8988T (cell line): ENCODE measurements at regions not wholly inside any gene's neighbourhood (a gene's known extent, or its start where the extent isn't known, plus 50 kb on each side); places are given as distances from the start of the nearest gene placed in this dataset.
"Not testable (repeated sequence)": the region's sequence is repeated elsewhere in the genome, so short reads cannot be mapped to it uniquely, and the experiment has no call there.

Experiments used
- DNase-seq: peaks from one replicate; pipeline ENCODE4 v3.0.0; 2011

DNA sequence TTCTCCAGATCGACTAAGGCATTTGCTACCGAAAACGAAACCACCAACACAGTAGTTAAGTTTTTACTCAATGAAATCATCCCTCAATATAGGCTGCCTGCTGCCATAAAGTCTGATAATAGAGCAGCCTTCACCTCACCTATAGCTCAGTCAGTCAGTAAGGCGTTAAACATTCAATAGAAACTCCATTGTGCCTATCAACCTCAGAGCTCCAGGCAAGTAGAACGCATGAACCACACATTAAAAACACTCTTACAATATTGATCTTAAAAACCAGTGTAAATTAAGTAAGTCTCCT is 160.6 kb downstream of the DEFB131A start:
- not testable (repeated sequence) for DNase-seq

DNA sequence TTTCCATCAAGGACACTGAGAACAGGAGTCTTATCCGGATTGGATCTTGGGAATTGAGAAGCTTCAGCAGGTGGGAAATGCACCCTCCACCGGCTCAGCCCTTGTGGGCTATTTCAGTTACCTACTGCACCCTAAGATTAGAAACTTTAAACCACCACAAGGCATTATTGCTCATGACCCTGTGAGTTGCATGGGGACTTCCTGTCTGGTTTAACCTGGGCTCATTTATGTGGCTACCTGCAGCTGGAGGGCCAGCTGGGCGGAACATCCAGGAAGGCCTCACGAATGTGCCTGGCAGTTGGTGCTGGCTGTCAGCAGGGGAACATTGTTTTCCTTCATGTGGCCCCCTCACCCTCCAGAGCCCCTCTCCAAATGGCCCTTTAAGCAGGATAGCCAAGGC is 164.1 kb downstream of the DEFB131A start:
- DNase-seq, result no peak

DNA sequence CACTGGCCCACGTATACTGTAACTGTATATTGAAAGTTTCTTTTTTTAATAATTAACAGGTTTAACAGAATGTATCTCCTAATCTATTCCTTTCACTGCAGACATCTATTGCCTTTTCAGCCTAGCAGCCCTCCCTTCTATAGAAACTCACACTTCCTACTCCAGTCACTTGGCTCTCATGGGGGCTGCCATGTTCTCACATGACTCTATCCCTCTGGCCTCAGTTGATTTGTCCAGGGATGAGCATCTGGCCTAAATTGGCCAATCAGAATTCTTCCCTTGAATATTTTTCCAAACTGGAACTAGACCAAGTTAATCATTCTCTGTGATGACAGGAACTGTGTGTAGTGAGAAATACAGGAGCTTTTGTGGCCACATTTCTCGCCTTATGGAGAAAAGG is 166.1 kb downstream of the DEFB131A start:
- DNase-seq, result not testable (repeated sequence)

DNA sequence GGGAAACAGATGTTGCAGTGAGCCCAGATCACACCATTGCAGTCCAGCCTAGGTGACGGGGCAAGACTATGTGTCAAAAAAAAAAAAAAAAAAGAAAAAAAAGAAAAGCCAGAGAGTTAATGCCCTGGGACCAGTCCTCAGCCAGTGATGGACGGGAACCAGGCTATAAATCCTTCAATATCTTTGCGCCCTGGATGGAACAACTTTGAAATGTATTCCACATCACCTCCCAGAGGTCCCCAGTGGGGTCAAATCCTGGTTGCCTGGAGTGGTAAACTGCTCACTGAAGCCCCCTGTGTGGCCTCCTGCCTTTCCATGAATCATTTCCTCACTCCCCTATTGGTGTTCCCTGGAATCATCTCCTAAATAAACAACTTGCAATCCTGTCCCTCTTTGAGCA is 166.9 kb downstream of the DEFB131A start:
- DNase-seq, result no peak

DNA sequence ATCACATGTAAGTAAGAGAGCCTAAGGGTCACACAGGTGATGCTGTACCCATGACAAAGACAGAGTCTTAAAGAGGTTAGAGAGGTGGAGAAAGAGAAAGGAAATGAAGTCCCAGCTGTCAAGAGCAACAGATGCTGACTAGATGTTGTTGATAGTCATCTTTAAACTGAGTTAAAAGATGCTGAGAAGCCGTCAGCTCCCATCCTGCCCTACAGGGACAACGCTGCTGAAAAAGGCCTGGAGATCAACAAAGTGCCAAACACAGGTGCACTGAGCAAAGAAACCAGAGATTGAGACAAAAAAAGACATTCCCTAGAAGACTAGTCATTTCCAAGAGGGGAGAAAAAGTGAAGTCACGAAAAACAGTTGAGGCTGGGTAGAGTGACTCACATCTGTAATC is 145.0 kb upstream of the DRD5 start:
- DNase-seq, result not testable (repeated sequence)

DNA sequence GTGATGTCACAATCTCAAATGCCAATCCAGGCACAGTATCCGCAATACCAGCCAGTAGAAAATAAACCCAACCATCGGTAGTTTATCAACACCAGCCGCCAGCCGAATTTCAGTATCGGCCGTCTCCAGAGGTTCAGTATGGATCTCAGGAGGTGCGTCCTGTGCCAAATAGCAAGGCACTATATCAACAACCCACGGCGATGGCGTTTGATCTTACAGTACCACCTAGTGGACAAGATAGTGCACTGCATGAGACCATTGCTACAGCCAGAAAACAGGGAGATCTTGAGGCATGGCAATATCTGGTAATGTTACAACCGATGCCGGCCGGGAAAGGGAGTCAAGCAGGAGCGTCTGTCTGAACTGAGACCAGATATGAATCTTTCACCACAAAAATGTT is 121.8 kb upstream of the DRD5 start:
- DNase-seq, result not testable (repeated sequence)

DNA sequence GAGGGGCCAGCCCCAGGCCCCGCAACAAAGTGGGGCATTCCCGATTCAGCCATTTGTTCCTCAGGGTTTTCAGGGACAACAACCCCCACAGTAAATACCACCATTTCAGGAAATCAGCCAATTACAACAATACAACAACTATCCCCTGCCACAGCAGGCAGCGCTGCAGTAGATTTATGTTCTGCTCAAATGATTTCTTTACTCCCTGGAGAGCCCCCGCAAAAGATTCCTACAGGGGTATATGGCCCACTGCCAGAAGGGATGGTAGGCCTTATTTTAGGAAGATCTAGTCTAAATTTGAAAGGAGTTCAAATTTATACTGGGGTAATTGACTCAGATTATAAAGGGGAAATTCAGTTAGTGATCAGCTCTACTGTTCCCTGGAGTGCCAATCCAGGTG is 120.5 kb upstream of the DRD5 start:
- not testable (repeated sequence) for DNase-seq

DNA sequence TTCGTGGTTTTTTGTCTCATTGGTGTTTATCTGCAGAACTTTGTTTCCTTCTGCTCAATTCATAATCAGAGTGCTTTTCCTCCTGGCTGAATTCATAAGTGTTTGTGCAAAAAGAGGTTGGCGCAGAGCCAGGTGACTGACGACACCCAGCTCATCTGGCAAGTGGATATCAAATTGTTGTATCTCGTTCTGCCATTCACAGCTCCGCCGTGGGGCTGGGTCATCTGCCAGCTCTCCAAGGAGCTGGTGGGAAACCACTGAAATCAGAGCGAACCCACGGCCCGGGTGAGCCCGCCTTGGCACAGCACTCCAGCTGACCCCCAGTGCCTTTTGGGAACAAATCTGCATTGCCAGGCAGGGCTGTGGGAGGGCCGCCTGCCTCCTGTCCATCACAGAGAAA is 110.7 kb upstream of the DRD5 start:
- DNase-seq, result not testable (repeated sequence)

DNA sequence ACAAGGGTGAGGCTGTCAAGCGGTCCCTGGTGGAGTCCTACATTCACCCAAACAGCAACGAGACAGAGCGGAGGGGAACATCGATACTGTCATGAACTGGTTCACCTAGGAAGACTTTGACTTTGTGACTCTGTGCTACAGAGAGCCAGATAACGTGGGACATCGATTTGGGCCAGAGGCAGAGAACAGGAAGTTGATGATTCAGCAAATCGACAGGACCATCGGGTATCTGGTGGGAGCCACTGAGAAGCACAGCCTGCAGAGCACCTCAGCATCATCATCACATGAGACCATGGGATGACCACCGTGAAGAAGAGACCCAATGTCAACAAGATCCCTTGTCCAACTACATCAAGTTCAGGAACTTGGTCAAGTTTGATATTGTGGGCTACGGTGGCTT is 104.1 kb upstream of the DRD5 start:
- not testable (repeated sequence) for DNase-seq

DNA sequence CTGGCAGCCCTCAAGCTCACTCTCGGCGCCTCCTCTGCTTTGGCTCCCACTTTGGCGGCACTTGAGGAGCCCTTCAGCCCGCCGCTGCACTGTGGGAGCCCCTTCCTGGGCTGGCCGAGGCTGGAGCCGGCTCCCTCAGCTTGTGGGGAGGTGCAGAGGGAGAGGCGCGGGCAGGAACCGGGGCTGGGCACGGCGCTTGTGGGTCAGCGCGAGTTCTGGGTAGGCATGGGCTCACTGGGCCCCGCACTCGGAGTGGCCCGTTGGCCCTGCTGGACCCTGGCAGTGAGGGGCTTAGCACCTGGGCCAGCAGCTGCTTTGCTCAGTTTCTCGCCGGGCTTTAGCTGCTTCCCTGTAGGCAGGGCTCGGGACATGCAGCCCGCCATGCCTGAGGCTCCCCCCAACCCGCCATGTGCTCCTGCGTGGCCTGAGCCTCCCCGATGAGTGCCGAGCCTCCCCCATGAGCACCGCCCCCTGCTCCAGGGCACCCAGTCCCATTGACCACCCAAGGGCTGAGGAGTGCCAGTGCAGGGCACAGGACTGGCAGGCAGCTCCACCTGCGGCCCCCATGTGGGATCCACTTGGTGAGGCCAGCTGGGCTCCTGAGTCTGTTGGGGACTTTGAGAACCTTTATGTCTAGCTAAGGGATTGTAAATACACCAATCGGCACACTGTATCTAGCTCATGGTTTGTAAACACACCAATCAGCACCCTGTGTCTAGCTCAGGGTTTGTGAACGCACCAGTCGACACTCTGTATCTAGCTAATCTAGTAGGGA is 101.5 kb upstream of the DRD5 start:
- DNase-seq, result no peak

DNA sequence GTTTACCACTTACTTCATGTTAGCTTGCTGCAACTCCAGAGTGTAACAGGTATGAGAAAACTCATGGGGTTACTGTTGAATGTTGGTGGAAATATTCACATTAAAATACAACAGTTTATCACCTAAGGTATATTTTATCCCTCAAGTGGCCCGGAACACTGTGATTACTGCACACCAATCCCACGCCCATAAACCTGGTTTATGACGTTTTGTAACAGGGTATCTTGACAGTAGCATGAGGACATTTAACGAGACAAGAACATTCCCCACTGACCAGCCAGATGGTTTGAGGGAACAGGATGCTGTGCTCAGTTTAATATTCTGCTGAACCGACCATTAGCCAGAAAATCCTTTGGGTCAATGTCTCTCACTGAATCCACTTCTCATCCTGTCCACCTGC is 98.3 kb upstream of the DRD5 start:
- not testable (repeated sequence) for DNase-seq

DNA sequence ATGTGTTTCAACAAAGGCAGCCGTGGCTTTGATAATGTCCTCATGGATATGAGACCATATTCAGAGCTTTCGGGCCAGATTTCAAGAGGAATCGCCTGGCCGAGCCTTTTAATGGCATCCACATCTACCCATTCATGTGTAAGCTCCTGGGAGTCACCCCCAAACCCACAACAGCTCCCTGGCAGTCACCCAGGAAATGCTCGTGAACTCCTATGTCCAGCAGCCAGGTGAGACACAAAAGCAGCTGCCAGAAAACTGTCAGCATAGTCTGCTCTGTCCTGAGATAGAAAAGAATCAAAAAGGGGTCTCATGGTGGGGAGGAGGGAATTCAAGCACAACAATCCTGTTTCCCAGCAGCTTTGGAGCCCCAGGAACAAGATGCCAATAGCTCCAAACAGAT is 96.4 kb upstream of the DRD5 start:
- DNase-seq, result not testable (repeated sequence)

DNA sequence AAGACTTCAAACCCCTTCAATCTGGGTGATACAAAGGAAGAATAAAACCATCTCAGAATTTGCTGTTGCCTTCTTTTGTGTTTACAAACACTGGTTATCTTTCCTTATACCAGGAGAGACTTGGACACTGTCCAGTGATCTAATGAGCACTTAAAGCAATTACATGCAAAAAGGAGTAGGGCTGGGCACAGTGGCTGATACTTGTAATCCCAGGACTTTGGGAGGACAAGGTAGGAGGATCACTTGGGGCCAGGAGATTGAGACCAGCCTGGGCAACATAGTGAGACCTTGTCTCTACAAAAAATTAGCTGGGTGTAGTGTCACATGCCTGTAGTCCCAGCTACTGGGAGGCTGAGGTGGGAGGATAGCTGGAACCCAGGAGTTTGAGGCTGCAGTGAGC is 95.7 kb upstream of the DRD5 start:
- no peak for DNase-seq

DNA sequence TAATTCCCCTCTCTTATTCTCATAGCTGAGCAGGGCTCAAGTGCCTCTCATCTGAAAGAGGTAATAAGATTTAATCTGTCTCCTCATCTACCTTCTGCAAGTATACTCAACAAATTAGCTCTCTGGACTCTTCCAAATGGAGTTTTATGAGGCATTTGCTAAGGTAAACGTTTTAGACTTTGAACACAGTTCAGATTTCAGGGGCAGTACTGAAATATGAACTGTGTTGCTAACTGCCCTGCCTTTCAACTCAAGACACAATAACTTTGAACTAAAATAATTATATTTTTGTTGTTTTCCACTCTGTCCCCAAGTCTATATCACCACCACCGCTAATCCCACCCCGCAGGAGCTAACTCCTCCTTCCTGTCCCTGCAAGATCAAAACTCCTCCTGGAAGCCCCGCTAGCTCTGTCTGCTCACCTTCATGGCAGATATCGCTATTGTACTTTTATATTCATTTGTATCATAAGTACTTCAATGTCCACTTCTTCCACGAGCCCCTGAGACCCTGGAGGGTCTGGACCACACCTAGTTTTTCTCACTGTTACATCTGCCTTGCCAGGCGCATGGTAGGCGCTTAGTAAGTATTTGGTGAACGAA is 90.7 kb upstream of the DRD5 start:
- DNase-seq, result not testable (repeated sequence)

DNA sequence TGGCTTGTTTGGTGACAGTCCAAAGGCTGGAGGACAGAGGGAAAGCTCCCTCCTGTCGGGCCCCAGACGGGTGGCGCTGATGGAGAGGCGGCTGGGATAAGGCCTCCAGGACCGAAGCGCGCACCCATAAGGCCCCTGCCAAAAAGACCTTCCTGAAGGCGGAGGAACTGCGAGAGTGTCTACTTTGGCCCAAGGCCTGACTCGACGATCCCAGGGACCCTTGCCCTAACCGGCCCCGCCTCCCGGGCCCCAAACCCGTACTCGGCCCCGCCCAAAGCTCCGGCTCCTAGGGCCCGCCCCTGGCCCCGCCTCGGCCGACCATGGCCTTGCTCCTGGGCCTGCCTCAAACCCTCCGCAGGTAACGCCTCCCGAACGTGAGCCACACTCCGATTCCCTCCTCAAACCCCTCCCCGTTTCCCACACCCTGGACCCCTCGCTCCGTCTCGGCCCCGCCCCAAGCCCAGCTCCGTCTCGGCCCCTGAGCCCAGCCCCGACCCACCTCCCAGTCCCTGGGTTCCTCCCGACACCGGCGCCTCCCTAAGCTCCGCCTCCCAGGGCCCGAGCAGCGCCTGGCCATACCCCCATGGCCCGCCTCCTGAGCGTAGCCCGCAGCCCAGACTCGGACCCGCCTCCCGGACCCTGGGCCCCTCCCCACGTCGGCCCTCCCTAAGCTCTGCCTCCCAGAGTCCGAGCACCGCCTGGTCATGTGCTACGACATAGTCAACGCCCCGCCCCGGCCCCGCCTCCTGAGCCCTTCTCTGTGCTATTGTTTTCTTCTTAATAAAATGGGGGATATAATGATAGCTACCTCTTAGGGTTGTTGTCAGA is 90.0 kb upstream of the DRD5 start:
- DNase-seq, result peak; percentile 87

DNA sequence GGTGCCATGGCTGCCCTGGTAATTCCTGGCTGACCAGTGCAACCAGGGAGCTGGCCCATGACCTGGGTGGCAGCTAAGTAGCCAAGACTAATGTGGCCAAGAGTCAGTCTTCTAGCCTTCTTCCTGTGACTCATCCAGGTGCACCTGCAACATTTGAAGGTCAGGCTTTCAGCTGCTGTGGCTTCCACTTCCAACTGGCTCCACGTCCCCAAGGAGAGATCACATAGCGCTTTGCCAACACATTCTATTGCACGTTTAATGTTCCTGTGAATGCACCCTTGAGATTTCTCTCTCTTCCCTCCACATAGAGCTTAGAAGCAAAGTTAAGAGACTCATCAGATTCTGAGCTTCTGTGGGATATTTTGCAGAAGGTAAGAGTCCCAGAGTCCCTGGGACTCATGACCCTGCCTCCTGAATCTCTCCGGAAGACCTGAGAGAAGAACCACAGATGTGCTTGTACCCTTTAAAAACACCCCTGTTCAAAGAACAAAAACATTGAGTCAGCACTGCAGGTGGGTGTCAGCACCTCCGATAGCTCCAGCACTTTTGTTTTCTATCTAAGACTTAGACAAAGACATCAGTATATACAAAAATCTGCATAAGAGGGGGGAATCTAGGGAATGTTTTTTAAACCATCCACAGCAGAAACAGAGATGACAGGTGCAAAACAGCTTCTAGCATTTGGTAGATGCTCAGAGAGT is 88.5 kb upstream of the DRD5 start:
- not testable (repeated sequence) for DNase-seq

DNA sequence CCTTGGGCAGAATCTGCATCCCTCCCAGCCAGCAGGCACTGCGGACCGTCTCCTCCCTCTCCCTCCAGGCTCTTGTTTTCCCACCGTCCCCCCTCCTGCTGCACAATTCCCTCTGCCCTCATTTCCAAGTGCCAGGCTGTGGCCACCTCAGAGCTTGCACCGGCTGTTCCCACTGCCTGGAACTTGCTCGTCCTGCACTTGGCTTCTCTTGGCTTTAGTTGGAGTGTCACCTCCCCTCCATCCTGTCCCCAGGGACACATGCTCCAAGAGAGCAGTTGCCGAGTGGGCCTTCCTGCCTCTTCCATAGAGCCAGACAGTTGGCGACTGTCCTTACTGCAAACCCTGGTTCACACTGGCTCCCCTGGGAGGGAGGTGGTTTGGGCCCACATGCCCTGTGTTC is 87.0 kb upstream of the DRD5 start:
- not testable (repeated sequence) for DNase-seq

DNA sequence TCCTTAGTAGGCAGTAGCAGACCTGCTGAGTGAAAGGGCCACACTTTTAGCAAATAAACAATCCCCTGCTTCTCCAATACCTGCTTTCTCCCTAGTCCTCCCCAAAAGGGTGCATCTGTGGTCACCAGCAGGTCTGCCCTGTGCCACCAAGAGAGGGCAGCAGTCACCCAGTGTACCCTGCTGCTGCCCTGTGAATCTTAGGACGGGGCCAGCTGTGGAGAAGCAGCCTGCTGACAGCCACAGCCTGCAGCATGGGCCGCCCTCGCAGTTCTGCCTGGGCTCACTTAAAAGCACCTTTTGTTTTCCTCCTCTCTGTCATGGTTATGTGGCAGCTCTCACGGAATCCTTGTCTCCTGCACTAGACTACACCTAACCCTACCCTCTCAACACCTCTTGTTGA is 85.4 kb upstream of the DRD5 start:
- DNase-seq, result not testable (repeated sequence)

DNA sequence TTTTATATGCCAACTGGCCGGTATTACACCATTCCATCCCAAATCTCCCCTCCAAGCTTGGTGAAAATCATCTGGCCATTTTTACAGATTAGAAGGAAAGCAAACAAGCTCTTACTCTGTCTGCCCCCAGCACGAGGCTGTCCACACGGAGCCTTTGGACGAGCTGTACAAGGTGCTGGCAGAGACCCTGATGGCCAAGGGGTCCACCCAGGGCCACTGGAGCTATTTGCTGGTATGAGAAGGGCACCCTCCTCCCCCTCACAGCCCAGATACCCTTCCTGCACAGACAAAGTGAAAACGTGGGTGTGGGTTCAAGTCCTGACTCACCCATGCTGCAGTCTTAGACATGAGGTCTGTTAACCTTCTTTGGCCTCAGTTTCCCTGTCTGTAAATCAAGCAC is 84.9 kb upstream of the DRD5 start:
- not testable (repeated sequence) for DNase-seq

DNA sequence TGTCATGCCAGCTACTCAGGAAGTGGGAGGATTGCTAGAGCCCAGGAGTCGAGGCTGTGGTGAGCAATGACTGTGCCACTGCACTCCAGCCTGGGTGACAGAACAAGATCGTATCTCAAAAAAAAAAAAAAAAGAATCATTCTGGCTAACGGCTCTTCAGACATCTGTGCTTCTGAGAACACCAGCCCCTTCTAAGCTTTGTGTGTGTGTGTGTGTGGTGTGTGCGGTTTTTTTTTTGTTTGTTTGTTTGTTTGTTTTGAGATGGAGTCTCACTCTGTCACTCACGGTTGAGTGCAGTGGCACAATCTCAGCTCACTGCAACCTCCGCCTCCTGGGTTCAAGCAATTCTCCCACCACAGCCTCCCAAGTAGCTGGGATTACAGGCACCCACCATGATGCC is 79.4 kb upstream of the DRD5 start:
- not testable (repeated sequence) for DNase-seq

DNA sequence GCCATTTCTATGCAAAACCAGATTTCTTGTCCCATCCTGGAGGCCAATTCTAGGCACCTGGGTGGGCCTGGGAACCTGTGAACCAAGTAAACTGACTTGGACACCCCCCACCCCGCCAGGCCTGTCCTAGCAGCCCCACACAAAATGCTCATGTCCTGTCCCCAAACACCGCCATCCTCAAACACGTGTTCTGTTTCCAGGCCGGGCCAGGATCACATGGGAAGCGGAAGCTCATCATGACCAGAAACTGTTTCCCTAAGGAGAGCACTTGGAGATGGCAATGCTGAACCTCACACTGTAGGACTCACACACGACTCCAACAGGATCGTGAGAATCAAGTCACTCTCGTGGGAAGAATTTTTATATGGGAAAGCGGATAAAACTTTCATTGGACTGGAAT is 78.7 kb upstream of the DRD5 start:
- not testable (repeated sequence) for DNase-seq

DNA sequence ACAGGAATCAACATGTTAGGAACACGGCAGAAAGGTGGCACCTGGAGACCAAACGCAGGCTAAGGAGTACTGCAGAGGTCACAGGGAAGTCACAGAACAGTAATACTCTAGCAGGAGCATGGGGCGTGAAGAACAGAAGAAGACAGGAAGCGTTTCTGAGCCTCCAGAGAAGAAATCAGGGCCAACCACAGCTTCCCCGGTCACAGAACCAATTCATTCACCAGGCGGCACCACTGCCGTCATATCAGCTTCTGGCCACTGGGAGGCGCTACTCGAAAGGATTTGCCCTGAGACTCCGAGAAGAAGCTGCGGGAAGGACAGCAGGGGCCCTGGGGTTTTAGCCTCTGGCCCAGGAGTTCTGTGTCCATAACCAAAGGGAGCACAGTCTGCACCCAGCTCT is 78.0 kb upstream of the DRD5 start:
- DNase-seq, result peak; percentile 56

DNA sequence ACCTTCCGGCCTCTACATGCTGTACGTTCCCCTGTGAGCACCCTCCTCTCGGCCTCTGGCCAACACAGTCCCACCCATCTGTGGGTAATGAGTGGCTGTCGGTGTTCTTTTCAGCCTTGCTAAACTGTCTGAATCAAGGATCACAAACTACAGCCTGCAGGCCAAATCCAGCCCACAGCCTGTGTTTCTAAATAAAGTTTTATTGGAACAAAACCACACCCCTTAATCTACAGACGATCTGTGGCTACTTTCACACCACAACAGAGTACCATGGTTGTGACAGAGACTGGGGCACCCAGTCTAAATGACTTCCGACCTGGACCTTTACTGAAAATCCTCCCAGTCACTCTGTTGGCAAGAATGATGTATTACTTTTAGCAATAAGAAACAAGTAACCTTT is 77.3 kb upstream of the DRD5 start:
- DNase-seq, result not testable (repeated sequence)
